CD4-positive, alpha-beta T cell treated with Interleukin-10 for 1 hour (primary cell): ENCODE measurements at regions not wholly inside any gene's neighbourhood (a gene's known extent, or its start where the extent isn't known, plus 50 kb on each side); places are given as distances from the start of the nearest gene placed in this dataset.
"Not testable (repeated sequence)": the region's sequence is repeated elsewhere in the genome, so short reads cannot be mapped to it uniquely, and the experiment has no call there.

ENCODE experiments used
- DNase-seq: peaks from one replicate; pipeline ENCODE4 v3.0.0-alpha.2; 2020

DNA sequence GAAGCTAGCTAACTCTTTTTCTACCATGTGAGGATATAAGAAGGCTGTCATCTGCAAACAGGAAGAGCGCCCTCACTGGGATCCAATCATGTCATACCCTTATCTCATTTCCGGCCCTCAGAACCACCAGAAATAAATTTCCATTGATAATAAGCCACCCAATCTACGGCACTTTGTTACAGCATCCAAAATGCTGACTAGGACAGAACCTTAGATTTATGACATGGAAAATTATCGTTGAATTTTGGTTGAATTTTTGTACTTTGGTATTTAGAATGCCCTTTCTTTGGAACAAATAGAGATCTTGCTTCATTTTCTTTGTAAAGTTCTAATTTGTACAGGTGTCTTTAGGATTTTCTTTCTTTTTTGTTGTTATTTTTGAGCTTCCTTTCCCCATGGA, 53.3 kb upstream of the CYLC2 start:
- no peak for DNase-seq

DNA sequence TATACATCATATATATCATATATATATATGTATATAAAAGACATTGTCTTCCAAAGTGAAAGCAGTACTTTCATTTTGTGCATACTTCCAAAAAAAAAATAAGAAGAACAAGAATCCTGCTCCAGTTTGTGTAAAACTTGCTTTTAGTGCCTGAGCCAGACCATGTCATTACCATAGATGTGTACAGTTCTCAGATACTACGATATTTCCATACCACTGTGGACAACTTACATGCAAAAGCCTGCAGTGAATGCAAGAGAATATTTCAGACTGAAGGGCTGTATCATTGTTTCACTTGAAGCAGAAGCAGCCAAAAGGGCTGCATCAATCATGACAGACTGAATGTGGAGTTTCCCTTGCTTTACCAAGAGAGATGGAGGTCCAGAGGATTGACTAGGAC, 72.6 kb upstream of the CYLC2 start:
- no peak for DNase-seq

DNA sequence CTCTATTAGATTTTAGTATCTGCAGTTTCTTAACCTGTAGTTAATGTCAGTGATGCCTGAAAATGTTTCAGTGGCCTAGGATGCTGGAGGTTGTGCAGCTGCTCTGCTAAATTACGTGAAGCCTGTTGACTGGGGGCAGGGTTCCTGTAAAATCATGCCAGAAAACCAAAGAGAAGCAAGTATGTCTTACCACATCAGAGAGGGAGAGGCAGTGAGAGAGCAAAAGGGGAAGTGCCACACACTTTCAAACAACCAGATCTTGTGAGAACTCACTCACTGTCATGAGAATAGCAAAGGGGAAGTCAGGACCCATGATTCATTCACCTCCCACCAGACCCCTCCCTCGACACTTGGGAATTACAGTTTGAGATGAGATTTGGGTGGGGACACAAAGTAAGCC, 83.9 kb upstream of the CYLC2 start:
- DNase-seq, result no peak

DNA sequence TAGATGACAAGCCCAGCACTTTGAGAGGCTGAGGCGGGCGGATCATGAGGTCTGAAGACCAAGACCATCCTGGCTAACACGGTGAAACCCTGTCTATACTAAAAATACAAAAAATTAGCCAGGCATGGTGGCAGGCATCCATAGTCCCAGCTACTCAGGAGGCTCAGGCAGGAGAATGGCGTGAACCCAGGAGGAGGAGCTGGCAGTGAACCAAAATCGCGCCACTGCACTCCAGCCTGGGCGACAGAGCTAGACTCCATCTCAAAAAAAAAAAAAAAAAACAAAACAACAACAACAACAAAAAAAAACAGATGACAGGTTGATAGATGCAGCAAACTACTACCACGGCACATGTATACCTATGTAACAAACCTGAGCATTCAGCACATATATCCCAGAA, 89.3 kb upstream of the CYLC2 start:
- DNase-seq, result not testable (repeated sequence)

DNA sequence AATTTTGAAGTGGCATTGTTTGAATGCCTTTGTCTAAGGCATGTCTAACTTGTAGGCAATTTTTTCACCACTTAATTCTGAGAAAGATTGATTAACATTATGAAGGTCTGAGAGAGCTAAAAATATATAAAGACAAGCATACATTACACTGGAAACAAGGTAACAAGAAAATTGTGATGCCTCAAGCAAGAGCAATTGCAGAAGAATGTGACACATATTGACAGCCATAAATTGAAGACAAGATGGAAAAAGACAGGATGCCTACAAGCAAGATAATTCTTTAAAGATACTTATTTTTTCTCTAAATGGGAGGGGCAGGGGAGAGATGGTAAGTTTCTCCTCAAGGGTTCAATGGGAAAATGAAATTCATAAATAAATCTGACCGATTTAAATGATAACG, 103.1 kb upstream of the CYLC2 start:
- DNase-seq, result no peak

DNA sequence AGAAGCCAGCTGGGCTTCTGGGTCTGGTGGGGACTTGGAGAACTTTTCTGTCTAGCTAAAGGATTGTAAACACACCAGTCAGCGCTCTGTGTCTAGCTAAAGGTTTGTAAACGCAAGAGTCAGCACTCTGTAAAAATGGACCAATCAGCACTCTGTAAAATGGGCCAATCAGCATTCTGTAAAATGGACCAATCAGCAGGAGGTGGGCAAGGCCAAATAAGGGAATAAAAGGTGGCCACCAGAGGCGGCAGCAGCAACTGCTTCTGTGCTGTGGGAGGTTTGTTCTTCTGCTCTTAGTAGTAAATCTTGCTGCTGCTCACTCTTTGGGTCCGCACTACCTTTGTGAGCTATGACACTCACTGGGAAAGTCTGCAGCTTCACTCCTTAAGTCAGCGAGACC, 106.4 kb upstream of the CYLC2 start:
- DNase-seq, result not testable (repeated sequence)

DNA sequence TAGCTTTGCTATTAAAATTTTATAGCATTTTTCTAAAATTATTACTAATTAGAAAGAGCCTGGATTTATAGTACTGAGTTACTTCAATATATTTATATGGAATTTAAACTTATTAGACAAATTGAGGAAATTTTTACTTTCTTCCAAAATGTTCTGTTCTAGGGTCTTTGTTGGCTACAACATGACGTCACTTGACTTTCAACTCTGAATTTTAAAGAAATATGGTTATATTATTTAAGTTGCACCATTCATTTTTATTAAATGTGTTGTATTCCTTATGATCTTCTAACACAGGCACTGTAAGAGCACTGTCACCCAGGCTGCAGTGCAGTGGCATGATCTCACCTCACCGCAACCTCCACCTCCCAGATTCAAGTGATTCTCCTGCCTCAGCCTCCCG, 119.4 kb upstream of the CYLC2 start:
- no peak for DNase-seq

DNA sequence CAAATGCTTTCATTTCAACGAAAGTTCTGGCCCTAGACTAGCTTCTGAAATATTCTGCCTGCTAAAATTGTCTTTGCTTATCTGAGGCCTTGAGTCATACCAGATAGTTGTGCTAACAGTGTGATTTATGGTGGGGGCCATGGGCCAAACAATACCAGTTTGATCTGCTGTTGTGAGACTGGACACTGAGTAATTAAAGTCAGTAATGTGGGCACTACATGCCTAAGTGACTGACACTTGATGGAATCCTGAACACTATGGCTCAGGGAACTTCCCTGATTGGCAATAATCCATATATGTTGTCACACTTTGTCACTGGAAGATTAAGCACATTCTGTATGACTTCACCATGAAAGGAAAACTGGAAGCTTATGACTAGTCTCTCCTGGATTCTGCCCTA, 127.6 kb upstream of the CYLC2 start:
- DNase-seq, result no peak

DNA sequence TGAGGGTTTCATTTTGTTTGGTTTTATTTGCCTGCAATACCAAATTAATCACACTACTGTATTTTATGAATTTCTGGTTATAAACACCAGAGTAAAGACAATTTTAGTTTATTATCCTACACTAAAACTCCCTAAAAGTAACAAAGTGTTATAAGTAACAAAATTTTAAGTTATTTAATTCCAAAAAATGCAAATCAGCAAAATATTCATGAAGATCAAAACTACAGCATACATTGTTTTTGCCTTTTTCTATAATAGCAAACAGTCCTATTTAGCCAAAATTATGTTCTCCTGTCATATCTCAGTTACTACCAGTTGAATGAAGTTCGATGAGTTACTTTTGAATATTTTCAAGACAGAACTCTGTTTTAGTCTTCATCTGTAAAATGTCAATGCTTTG, 132.7 kb upstream of the CYLC2 start:
- DNase-seq, result no peak

DNA sequence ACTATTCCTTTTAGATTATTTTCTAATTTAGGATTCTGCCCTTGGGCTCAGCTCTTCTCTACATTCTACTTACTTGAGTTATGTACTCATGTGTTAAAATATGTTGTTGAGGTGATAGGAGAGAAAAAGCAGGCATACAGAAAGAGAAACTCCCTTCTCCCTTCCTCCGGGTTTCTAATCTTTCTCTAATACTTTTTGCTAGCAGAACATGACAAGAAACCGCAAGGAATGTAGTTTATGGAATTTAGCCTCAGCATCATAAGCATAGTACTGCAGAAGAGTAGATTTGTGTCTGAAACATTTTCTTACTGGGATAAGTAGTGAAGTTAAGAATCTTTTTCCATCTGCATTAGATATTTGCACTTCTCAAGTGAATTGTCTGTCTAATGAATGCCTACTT, 139.5 kb upstream of the CYLC2 start:
- no peak for DNase-seq

DNA sequence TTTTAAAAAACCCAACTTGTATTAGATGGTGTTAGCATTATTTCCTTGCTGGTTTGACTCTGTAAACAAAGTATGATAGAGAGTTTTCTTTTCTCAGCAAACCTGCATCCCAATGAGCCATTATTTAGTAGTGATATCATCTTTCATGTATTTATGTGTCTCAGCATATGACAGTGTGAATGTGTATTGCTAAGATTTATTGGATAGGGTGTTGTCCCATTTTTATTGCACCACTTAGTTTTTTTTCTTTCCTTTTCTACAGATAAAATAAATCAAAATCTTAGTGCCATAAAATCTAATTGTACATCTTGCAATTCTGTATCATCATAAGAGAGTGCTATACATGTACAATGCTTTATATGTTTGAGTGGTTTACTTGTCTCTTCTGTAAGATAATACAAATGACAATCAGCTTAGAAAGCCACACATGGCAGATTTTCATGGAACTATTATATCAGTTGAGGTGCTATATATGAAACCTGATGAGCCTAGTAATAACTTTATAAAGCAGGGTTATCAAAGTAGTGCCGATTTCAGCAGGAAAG, 149.2 kb upstream of the CYLC2 start:
- no peak for DNase-seq

DNA sequence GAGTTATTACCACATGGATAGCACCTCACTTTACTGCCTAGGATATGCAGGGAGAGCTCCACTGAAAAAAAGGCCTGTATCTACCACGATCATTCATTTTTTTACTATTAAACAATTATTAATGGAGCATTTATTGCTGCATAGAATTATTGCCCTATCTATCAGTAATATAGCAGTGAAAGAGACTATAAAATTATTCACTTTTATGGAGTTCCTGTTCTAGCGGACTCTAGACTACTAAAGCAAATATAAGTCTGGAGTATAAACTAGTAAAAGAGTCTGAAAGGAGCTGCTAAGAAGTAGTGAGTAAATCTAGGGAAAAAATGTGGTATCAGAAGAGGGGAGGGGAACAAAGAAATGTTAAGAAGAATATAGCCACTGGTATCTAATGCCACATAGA, 150.4 kb upstream of the CYLC2 start:
- DNase-seq, result no peak

DNA sequence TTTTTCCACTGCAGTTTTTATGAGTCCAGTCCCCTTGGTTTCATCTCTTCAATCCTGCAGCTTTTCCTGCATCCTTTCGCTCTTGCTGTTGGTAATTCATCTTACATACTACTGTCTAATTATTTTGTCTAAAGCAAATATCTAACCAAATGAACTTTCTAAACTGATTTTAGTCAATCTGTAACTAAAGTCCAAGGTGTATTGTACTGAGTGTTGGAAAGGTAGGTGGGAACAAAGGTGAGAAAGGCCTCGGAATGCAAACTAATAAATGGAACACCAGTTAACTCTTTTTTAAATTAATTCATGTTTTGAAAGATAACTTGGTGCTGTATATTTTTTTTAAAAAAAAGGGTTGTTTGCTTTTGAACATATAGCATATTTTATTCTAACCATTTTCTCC, 152.7 kb upstream of the CYLC2 start:
- DNase-seq, result no peak

DNA sequence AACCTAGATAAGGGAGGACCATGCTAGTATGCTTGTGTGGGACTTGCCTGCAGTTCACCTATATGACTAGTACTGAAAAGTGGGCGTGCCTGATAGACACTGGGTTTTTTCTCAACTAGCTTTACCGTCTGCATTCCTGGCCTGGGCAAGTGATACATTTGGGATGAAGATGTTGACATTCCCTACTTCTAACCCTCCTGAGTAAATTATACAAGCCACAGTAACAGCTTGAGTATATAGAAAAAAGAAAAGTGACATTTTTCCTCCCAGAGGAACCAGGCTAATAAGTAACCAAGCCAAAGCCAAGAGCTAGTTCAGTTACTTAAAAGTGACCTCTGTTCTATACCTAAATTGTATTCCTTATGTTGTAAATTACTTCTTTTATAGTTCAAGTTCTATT, 153.8 kb upstream of the CYLC2 start:
- no peak for DNase-seq

DNA sequence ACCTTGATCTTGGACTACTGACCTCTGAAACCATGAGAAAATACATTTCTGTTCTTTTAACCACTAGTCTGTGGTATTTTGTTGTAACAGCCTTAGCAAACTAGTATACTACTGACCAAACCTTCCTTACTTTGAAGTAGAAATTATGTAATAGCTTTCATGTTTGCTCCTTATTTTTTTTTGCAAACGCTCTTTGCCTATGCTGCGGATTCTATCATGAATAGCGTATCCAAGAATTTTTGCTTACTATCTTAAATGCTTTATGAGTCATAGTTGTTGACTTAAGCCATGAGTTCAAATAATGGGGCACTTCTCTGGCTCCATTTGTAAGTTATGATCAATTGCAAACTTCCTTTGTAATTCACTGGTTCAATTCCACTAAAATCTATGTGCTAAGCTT, 154.8 kb upstream of the CYLC2 start:
- DNase-seq, result no peak

DNA sequence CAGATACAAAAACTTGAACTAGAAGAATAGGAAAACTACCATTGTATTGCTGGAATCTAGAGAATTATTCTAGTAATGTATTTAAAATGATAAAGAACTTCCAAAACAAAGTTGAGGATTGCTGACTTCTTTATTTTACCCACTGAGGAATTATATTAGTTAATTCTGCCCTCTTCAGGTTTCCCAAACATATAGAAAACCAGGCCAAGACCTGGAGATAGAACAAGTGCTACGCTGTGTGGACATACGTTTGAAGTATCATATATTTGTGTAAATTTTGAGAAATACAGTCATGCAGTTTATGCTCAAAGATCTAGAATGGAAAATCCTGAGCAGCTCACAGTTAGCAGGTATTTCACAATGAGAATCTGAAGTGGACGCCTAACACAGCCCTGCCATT, 162.3 kb upstream of the CYLC2 start:
- no peak for DNase-seq

DNA sequence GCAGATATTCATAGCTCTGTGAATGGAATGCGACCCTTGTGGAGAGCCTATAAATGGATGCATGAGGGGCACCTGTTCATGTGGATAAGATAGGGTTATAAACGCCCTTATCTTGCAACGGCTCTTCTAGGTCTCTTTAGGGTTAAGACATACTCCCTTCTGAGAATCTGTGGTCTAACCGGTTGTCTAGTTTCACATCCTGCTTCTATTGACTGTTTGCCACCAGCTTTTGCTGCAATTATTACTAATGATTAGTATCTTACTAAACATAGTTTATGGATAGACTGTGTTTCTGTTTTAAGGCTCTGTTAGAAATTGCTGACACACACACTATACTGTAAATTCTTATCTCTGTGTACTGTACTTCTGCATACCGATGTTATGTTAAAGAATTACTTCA, 198.9 kb upstream of the CYLC2 start:
- DNase-seq, result no peak

DNA sequence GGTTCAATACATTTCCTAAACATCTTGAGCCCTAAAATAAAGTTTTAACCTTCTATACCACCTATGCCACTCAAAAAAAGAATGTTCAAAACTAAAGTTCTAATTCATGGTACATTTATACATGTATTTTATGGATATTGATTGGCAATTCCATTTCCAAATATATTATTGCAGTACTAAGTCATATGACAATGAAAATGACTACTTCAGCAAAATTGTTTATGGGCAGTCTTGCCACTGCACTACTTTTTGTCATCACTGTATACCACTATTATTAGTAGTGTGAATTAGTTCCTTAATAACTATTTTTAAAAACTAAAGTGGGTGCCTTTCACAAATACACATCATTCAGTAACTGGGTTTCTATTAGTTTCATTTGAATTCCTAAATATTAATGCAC, 199.6 kb upstream of the CYLC2 start:
- no peak for DNase-seq

DNA sequence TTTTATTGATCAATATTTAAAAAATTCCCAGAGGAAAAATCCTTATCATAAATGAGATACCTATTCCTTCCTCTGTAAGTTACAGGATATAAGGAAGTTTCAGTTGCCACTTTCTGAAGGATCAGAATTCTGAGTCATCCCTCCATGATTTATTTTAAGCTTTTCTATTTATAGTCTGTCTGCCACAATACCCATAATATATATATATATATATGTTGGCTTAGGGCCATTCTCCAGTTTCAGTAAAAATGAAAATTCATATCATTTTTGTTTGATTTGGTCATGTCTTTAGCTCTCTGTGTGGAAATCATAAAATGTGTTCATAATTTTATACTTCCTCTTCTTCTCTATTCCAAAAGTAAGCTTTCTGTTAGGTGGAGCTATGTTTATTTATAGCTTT, 215.8 kb upstream of the CYLC2 start:
- DNase-seq, result no peak

DNA sequence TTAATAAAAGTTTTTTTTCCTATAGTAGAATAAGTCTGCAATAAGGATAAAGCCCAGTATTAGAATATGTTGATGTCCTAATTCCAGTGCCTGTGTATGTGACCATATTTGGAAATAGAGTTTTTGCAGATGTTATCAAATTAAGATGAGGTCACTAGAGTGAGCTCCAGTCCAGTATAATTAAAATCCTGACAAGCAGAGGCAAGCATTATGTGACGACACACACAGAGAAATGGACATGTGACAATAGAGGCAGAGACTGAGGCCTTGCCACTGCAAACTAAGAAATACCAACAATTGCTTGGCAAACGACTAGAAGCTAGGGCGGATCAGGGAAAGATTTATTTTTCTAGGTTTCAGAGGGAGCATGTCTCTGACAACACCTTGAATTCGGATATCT, 216.4 kb upstream of the CYLC2 start:
- no peak for DNase-seq

DNA sequence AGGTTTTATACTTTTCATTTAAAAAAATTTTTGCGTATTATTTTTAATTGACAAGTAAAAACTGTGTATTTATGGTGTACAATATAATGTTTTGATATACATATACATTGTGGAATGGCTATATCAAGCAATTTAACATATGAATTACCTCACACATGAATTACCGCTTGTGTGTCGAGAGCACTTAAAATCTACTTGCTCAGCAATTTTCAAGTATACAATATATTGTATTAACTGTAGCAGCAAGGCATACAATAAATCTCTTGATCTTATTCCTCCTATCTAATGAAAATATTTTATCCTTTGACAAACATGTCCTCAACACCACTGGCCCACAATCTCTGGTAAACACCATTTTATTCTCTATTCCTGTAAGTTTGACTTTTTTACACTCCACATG, 224.4 kb upstream of the CYLC2 start:
- no peak for DNase-seq

DNA sequence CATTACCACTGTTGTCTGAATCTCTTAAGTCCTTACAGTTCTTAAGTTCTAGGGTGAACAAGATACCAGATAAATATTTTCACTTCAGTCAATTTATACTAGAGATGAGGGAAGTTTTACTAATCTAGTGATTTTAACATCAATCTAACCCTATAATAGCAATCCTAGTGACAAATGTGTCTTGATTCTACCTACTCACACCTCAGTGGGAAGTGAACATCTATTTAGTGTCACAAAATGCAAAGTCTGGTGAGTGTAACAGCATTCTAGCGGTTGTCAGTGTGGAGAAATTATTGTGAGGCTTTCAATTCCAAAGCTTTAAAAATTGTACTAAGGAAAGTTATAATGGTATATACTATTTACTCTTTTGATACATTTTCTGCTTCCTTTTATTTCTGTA, 225.8 kb upstream of the CYLC2 start:
- DNase-seq, result no peak

DNA sequence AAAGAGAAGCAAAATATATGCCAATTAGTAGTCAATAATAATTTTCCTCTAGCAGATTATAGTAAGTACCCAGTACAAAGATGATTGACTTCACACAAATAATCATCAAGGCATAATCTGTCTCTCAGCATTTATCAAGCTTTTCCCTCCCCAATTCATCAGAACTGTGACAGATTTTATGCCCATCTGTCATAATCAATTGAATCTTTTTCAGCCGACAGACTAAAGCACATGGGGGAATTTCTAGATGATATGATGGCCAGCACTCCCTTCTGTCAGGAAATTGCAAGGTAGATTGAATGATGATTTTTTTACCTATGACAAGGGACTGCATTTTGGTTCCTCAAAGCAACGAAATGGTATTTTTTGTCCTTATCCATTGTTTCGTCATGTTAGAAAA, 227.1 kb upstream of the CYLC2 start:
- no peak for DNase-seq

DNA sequence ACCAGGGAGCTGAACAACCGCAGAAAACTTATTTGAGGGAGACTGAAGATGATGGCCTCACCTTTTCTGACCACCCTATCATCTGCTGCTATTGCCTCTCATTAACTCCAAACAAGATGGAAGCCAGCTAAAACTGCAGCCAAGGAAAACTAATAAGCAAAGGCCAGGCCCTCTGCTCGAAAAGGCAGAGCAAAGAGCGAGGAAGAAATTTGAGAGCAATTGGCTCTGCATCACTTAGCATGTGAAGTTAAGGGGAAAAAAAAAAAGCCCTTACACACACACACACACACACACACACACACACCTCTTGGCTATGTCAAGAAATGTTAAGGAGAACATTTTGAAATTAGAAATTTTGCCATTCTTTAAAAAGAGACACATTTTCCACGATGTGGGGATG, 228.1 kb upstream of the CYLC2 start:
- no peak for DNase-seq

DNA sequence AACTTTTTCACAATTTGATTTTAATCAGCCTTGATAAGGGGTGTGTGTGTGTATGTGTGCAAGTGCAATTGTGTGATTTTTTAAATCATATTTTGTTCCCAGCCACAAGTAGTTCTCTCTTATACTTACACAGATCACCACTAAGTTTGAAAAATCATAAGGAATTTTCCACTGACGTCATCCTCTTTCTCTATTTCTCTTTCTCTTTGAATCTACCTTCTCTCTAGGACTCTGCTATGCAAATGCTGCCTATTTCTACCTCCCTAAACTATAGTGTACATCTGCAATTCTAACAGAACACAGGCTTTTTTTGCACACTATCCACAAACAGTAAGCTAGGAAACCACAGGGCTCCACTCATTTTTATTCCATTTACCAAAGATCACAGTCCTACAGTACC, 254.6 kb upstream of the CYLC2 start:
- DNase-seq, result no peak

DNA sequence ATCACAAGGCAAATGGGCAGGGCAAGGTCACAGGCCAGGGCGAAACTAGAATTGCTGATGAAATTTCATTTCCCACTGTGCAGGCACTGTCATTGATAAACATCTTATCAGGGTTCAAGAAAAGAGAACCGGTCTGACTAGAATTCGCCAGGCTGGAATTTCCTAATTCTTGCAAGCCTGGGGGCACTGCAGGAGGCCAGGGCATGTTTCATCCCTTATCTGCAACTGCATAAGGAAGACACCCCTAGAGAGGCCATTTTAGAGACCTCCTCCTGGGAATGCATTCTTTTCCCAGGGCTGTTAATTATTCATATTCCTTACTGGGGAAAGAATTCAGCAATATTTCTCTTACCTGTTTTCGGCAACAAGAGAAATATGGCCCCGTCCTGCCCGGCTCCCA, 266.2 kb upstream of the CYLC2 start:
- DNase-seq, result no peak
